Ishikawa (cell line): ENCODE measurements at regions not wholly inside any gene's neighbourhood (a gene's known extent, or its start where the extent isn't known, plus 50 kb on each side); places are given as distances from the start of the nearest gene placed in this dataset.

Experiments
- CEBPB ChIP-seq: IDR thresholded peaks from 2 replicates; pipeline ENCODE4 v1.6.1; 2012
- CREB1 ChIP-seq: IDR thresholded peaks from 2 replicates; pipeline ENCODE4 v1.6.1; 2012; ENCODE audit warnings: low read depth
- EP300 ChIP-seq: IDR thresholded peaks from 2 replicates; pipeline ENCODE4 v1.6.1; 2012; ENCODE audit warnings: borderline replicate concordance
- TEAD4 ChIP-seq: IDR thresholded peaks from 2 replicates; pipeline ENCODE4 v1.6.1; 2012
- YY1 ChIP-seq: IDR thresholded peaks from 2 replicates; pipeline ENCODE4 v1.6.1; 2012; ENCODE audit warnings: low read depth
- TF ChIP-seq, protein P1 (sequence below): IDR thresholded peaks from 2 replicates; pipeline ENCODE4 v1.6.1; 2012; ENCODE audit warnings: low read depth, mild to moderate bottlenecking

DNA sequence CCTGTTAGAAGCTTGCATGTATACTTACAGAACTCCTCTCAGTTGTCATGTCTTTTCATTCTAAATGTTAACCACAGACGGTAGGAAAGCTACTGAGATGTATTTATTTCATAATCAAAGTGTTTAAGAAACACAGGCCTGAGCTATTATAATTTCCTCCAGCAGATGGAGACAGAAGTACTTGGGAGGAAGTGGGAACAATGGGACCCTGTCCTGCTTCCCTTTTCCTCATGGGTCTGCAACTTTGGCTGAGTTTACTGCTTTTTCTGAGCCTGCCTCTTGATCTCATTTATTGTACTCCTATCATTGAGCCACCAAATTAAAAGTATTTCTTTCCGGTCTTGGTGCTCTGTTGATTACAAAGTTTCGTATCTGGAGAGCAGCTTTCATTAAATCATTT is 67.7 kb upstream of the SPANXN2 start:
- TF ChIP-seq EP300: no peak
- TF ChIP-seq, protein P1, sequence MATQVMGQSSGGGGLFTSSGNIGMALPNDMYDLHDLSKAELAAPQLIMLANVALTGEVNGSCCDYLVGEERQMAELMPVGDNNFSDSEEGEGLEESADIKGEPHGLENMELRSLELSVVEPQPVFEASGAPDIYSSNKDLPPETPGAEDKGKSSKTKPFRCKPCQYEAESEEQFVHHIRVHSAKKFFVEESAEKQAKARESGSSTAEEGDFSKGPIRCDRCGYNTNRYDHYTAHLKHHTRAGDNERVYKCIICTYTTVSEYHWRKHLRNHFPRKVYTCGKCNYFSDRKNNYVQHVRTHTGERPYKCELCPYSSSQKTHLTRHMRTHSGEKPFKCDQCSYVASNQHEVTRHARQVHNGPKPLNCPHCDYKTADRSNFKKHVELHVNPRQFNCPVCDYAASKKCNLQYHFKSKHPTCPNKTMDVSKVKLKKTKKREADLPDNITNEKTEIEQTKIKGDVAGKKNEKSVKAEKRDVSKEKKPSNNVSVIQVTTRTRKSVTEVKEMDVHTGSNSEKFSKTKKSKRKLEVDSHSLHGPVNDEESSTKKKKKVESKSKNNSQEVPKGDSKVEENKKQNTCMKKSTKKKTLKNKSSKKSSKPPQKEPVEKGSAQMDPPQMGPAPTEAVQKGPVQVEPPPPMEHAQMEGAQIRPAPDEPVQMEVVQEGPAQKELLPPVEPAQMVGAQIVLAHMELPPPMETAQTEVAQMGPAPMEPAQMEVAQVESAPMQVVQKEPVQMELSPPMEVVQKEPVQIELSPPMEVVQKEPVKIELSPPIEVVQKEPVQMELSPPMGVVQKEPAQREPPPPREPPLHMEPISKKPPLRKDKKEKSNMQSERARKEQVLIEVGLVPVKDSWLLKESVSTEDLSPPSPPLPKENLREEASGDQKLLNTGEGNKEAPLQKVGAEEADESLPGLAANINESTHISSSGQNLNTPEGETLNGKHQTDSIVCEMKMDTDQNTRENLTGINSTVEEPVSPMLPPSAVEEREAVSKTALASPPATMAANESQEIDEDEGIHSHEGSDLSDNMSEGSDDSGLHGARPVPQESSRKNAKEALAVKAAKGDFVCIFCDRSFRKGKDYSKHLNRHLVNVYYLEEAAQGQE: no peak
- TF ChIP-seq TEAD4: no peak
- no peak for TF ChIP-seq CEBPB
- no peak for TF ChIP-seq YY1
- no peak for TF ChIP-seq CREB1
